ENCODE measurements at regions not wholly inside any gene's neighbourhood (a gene's known extent, or its start where the extent isn't known, plus 50 kb on each side); places are given as distances from the start of the nearest gene placed in this dataset.
"Not testable (repeated sequence)": the region's sequence is repeated elsewhere in the genome, so short reads cannot be mapped to it uniquely, and the experiment has no call there.

DNA sequence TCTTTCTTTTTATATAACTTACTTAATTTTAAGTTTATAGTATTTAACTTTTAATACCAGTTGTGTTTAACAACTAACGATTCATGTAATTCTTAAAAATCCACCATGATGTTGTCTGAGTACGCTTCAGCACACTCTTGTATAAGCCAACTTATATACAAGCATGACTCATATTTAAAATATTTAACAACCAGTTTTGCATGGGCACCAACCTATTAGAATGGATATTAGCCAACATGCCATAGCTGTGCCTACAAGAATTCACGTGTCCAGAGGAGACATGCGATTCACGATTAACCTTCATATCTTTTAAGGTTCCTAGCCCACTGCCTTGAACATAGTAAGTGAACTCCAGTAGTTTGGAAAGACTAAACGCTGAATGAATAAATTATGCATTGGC, 1023.2 kb downstream of the TBL1XR1 start:
- Histone ChIP-seq H3K4me1 (ENCODE audit: control insufficient read depth, insufficient read depth, low read length) (no peaks in the 10 kb centered on the region), H3K27me3 (ENCODE audit: control insufficient read depth, insufficient read depth, low read length) (no peaks in the 10 kb centered on the region), H3K36me3 (ENCODE audit: control insufficient read depth, insufficient read depth, low read length) (no peaks in the 10 kb centered on the region), H3K9ac (ENCODE audit: low read length) (no peak overlapping the region), H3K4me3 (ENCODE audit: low read length) (no peak overlapping the region), H3K27ac (ENCODE audit: low read depth, low read length) (no peak overlapping the region)

DNA sequence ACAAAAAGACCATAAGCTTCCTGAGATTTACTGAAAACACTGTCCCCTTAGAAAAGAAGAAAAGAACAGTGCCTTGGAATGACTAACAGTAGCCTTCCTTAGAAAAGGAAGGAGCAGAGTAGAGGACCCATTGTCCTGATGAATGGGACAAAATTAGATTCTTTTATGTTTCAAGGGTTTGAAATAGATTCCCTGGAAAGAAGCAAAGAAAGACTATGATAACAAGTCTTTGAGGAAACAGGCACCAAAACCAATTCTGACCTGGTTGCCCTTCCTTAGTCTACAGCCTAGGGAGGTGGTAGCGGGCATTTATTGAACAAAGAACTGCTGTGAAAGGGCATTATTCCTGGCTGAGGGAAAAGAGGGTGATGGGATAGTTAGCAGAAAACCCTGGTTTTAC, 1024.8 kb downstream of the TBL1XR1 start:
- H3K27me3 ChIP-seq (ENCODE audit: control insufficient read depth, insufficient read depth, low read length): no peaks in the 10 kb centered on the region
- H3K9ac ChIP-seq (ENCODE audit: low read length): no peak overlapping the region
- no peak overlapping the region for H3K27ac ChIP-seq (ENCODE audit: low read depth, low read length)
- H3K4me1 ChIP-seq (ENCODE audit: control insufficient read depth, insufficient read depth, low read length): no peaks in the 10 kb centered on the region
- H3K36me3 ChIP-seq (ENCODE audit: control insufficient read depth, insufficient read depth, low read length): no peaks in the 10 kb centered on the region
- H3K4me3 ChIP-seq (ENCODE audit: low read length): no peak overlapping the region

DNA sequence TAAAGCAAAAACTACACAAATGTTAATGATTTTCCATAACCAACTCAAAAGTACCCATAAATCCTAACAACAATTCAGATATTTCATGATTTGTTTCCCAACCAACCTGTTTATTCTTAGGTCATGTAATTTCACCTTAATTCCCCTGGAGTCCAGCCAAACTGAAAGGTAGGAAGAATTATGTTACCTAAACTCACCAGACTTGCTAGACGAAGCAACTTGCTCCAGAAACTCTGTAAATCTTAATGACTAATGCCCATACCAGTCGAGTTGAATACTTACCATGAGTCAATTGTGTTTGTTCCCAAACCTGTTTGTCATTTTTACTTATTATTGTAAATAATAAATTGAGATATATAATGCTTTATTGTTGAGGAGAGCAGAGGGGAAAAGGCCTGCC, 1030.0 kb downstream of the TBL1XR1 start:
- no peaks in the 10 kb centered on the region for H3K36me3 ChIP-seq (ENCODE audit: control insufficient read depth, insufficient read depth, low read length)
- no peaks in the 10 kb centered on the region for H3K4me1 ChIP-seq (ENCODE audit: control insufficient read depth, insufficient read depth, low read length)
- H3K27ac ChIP-seq (ENCODE audit: low read depth, low read length): no peak overlapping the region
- H3K4me3 ChIP-seq (ENCODE audit: low read length): no peak overlapping the region
- no peaks in the 10 kb centered on the region for H3K27me3 ChIP-seq (ENCODE audit: control insufficient read depth, insufficient read depth, low read length)
- no peak overlapping the region for H3K9ac ChIP-seq (ENCODE audit: low read length)

DNA sequence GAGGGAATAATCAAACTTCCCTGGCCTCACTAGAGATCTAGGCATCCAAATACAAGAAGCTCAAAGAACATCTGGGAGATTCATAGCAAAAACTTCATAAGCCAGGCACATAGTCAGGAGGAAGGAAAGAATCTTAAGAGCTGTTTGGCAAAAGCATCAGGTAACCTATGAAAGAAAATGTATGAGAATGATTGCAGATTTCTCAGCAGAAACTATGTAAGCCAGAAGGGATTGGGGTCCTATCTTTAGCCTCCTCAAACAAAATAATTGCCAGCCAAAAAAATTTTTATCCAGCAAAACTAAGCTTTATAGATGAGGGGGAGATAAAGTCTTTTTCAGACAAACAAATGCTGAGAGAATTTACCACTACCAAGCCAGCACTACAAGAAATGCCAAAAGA, 1036.3 kb downstream of the TBL1XR1 start:
- H3K4me1 ChIP-seq (ENCODE audit: control insufficient read depth, insufficient read depth, low read length): no peaks in the 10 kb centered on the region
- no peaks in the 10 kb centered on the region for H3K27me3 ChIP-seq (ENCODE audit: control insufficient read depth, insufficient read depth, low read length)
- H3K4me3 ChIP-seq (ENCODE audit: low read length): no peak overlapping the region
- H3K9ac ChIP-seq (ENCODE audit: low read length): no peak overlapping the region
- no peak overlapping the region for H3K27ac ChIP-seq (ENCODE audit: low read depth, low read length)
- H3K36me3 ChIP-seq (ENCODE audit: control insufficient read depth, insufficient read depth, low read length): no peaks in the 10 kb centered on the region

DNA sequence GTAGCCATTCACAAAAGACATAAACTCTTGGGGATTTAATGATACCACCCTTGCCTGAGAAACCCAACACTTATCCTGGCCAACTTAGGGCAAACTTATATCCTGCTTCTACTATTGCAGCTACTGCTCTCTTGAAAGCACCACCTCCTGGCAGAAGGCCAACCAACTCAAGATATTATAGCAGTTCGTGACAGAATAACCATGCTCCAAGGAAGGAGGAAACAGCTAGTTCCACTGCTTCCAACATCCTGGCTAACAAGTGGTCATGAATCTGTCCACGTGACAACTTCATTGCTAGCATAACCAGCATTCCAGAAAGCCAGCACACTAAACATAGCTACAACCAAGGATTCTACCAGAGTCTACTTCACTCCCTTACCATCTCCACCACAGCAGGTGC, 1037.5 kb downstream of the TBL1XR1 start:
- H3K27me3 ChIP-seq (ENCODE audit: control insufficient read depth, insufficient read depth, low read length): no peaks in the 10 kb centered on the region

DNA sequence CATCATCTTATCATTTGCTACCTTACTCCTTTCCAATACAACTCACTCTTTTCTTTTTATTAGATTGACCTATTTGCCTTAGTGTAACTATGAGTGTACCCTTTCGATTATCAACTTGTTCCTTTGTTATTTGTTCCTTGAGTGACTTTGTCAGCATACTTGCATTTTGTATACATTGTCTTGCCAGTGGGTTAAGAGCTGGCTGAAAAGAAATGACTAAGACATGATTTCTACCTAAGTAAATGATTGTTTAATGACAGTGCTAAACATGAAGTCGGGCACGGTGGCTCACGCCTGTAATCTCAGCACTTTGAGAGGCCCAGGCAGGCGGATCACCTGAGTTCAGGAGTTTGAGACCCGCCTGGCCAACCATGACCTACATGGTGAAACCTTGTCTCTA, 1042.3 kb downstream of the TBL1XR1 start:
- H3K27ac ChIP-seq (ENCODE audit: low read depth, low read length): no peak overlapping the region
- no peaks in the 10 kb centered on the region for H3K27me3 ChIP-seq (ENCODE audit: control insufficient read depth, insufficient read depth, low read length)
- H3K4me3 ChIP-seq (ENCODE audit: low read length): no peak overlapping the region
- H3K4me1 ChIP-seq (ENCODE audit: control insufficient read depth, insufficient read depth, low read length): no peaks in the 10 kb centered on the region
- no peak overlapping the region for H3K9ac ChIP-seq (ENCODE audit: low read length)
- no peaks in the 10 kb centered on the region for H3K36me3 ChIP-seq (ENCODE audit: control insufficient read depth, insufficient read depth, low read length)

More for the DNA sequence above, 1037.5 kb downstream of the TBL1XR1 start:
- Histone ChIP-seq H3K36me3 (ENCODE audit: control insufficient read depth, insufficient read depth, low read length) (no peaks in the 10 kb centered on the region), H3K27ac (ENCODE audit: low read depth, low read length) (no peak overlapping the region), H3K4me1 (ENCODE audit: control insufficient read depth, insufficient read depth, low read length) (no peaks in the 10 kb centered on the region), H3K9ac (ENCODE audit: low read length) (no peak overlapping the region), H3K4me3 (ENCODE audit: low read length) (no peak overlapping the region)

DNA sequence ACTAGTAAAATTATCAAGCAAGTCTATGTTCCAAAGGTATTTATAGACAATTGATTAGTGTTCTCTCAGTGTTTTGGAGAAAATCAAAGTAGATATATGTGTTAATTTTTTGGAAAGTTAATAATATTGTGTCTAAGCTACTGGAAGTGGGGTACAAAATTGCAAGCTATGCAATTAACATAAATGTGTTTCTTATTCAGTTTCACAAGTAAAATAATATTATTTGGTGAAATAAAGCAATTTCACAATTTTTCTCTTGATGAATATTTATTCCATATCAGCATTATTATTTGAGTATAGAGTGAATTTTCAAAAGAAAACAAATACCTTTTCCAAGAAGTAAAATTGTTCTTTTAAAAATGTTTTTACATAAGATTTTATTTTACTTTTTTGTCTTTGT, 1047.7 kb downstream of the TBL1XR1 start:
- Histone ChIP-seq H3K27me3 (ENCODE audit: control insufficient read depth, insufficient read depth, low read length) (no peaks in the 10 kb centered on the region), H3K9ac (ENCODE audit: low read length) (no peak overlapping the region), H3K4me3 (ENCODE audit: low read length) (no peak overlapping the region), H3K27ac (ENCODE audit: low read depth, low read length) (no peak overlapping the region), H3K4me1 (ENCODE audit: control insufficient read depth, insufficient read depth, low read length) (no peaks in the 10 kb centered on the region), H3K36me3 (ENCODE audit: control insufficient read depth, insufficient read depth, low read length) (no peaks in the 10 kb centered on the region)

DNA sequence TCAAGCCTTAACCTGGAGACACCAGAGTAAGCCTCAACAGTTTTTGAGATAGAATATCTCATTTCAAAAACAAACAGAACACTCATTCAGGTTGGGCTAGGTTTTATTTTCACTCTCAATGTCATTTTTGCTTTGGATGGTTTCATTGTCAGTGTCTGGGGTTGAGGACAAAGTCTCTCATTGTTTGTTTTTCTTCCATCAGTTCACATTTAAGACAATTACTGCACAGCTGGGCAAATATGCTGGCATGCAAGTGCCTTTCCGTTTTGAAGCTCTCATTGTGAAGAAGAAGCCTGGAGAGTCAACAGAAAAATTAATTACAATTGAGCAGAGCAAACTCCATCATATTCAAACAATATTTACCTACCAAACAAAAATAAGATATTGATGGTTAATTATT, 1050.0 kb downstream of the TBL1XR1 start:
- H3K27ac ChIP-seq (ENCODE audit: low read depth, low read length): no peak overlapping the region
- H3K4me3 ChIP-seq (ENCODE audit: low read length): no peak overlapping the region
- no peaks in the 10 kb centered on the region for H3K27me3 ChIP-seq (ENCODE audit: control insufficient read depth, insufficient read depth, low read length)
- H3K4me1 ChIP-seq (ENCODE audit: control insufficient read depth, insufficient read depth, low read length): no peaks in the 10 kb centered on the region
- no peak overlapping the region for H3K9ac ChIP-seq (ENCODE audit: low read length)
- H3K36me3 ChIP-seq (ENCODE audit: control insufficient read depth, insufficient read depth, low read length): no peaks in the 10 kb centered on the region

GRCh38 chr3:176141837-176142236, 1055.4 kb downstream of the TBL1XR1 start:
- Histone ChIP-seq H3K36me3 (ENCODE audit: control insufficient read depth, insufficient read depth, low read length) (no peaks in the 10 kb centered on the region), H3K9ac (ENCODE audit: low read length) (no peak overlapping the region), H3K27me3 (ENCODE audit: control insufficient read depth, insufficient read depth, low read length) (no peaks in the 10 kb centered on the region), H3K4me3 (ENCODE audit: low read length) (no peak overlapping the region), H3K27ac (ENCODE audit: low read depth, low read length) (no peak overlapping the region), H3K4me1 (ENCODE audit: control insufficient read depth, insufficient read depth, low read length) (no peaks in the 10 kb centered on the region)

DNA sequence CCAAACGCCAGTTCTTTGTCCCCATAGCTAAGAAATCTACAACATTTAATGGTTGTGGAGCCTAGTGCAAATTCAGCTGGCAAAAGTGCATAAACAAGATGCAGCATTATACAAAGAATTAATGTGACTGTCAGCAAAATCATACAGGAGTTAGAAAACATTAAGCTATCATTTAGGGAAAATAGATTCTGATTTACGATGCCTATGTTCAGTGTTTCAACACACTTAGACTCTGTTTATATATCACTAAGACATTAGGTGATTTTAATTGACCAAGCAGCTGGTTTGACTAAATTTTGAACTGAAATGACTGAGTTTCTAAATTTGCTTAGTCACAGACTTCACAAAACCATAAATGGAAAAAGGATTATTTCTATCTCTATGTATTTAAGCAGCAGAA, 1076.8 kb downstream of the TBL1XR1 start:
- H3K9ac ChIP-seq (ENCODE audit: low read length): no peak overlapping the region
- H3K27me3 ChIP-seq (ENCODE audit: control insufficient read depth, insufficient read depth, low read length): no peaks in the 10 kb centered on the region
- no peaks in the 10 kb centered on the region for H3K4me1 ChIP-seq (ENCODE audit: control insufficient read depth, insufficient read depth, low read length)
- no peak overlapping the region for H3K4me3 ChIP-seq (ENCODE audit: low read length)
- no peak overlapping the region for H3K27ac ChIP-seq (ENCODE audit: low read depth, low read length)
- H3K36me3 ChIP-seq (ENCODE audit: control insufficient read depth, insufficient read depth, low read length): no peaks in the 10 kb centered on the region

DNA sequence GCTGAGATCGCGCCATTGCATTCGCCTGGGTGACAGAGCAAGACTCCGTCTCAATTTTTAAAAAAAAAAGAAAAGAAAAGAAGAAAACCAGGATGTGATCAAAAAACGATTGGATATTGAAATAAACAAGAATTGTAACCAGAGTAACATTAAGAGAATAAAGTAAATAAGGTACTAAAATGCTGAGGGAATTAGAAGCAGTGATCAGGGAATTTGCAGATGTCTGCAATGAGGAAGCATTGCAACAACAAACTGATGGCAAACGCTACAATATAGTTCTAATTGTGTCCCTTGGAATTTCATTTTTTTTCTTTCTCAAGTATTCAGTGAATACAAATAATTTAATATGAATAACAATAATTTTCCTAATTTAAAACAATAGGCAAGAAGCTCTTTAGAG, 1077.5 kb downstream of the TBL1XR1 start:
- no peaks in the 10 kb centered on the region for H3K4me1 ChIP-seq (ENCODE audit: control insufficient read depth, insufficient read depth, low read length)
- no peak overlapping the region for H3K27ac ChIP-seq (ENCODE audit: low read depth, low read length)
- H3K27me3 ChIP-seq (ENCODE audit: control insufficient read depth, insufficient read depth, low read length): no peaks in the 10 kb centered on the region
- H3K36me3 ChIP-seq (ENCODE audit: control insufficient read depth, insufficient read depth, low read length): no peaks in the 10 kb centered on the region
- H3K9ac ChIP-seq (ENCODE audit: low read length): no peak overlapping the region
- H3K4me3 ChIP-seq (ENCODE audit: low read length): no peak overlapping the region

- Histone ChIP-seq H3K4me3 (ENCODE audit: low read length) (no peak overlapping the region), H3K4me1 (ENCODE audit: control insufficient read depth, insufficient read depth, low read length) (no peaks in the 10 kb centered on the region), H3K36me3 (ENCODE audit: control insufficient read depth, insufficient read depth, low read length) (no peaks in the 10 kb centered on the region), H3K27ac (ENCODE audit: low read depth, low read length) (no peak overlapping the region), H3K9ac (ENCODE audit: low read length) (no peak overlapping the region), H3K27me3 (ENCODE audit: control insufficient read depth, insufficient read depth, low read length) (no peaks in the 10 kb centered on the region)
Observed at GRCh38 chr3:176106380-176106779, 1090.9 kb downstream of the TBL1XR1 start.

- H3K27me3 ChIP-seq (ENCODE audit: control insufficient read depth, insufficient read depth, low read length): no peaks in the 10 kb centered on the region
- no peaks in the 10 kb centered on the region for H3K36me3 ChIP-seq (ENCODE audit: control insufficient read depth, insufficient read depth, low read length)
- no peak overlapping the region for H3K9ac ChIP-seq (ENCODE audit: low read length)
- H3K4me3 ChIP-seq (ENCODE audit: low read length): no peak overlapping the region
- no peak overlapping the region for H3K27ac ChIP-seq (ENCODE audit: low read depth, low read length)
- no peaks in the 10 kb centered on the region for H3K4me1 ChIP-seq (ENCODE audit: control insufficient read depth, insufficient read depth, low read length)
Observed at GRCh38 chr3:176097027-176097426, 1100.3 kb downstream of the TBL1XR1 start.

GRCh38 chr3:176093892-176094291, 1103.4 kb downstream of the TBL1XR1 start:
- not testable (repeated sequence) for H3K4me1 ChIP-seq (ENCODE audit: control insufficient read depth, insufficient read depth, low read length); H3K36me3 ChIP-seq (ENCODE audit: control insufficient read depth, insufficient read depth, low read length); H3K9ac ChIP-seq (ENCODE audit: low read length); H3K27ac ChIP-seq (ENCODE audit: low read depth, low read length); H3K4me3 ChIP-seq (ENCODE audit: low read length); H3K27me3 ChIP-seq (ENCODE audit: control insufficient read depth, insufficient read depth, low read length)

Data from rectal smooth muscle tissue (tissue), 1 donor.